Activated naive CD4-positive, alpha-beta T cell treated with anti-CD3 and anti-CD28 coated beads, Interleukin-2, amount 50 U/mL, for 72 hours (primary cell): ENCODE measurements at regions not wholly inside any gene's neighbourhood (a gene's known extent, or its start where the extent isn't known, plus 50 kb on each side); places are given as distances from the start of the nearest gene placed in this dataset.
"Not testable (repeated sequence)": the region's sequence is repeated elsewhere in the genome, so short reads cannot be mapped to it uniquely, and the experiment has no call there.

Experiments
- ATAC-seq, 2 donors: fragments of 150-1000 bp; cut with Tn5 transposase; 2 replicates each; pipeline ENCODE4 v1.10.0; 2021; ENCODE audit warnings: mild to moderate bottlenecking in 2 of 2, moderate library complexity in 2 of 2
- DNase-seq, 2 donors: peaks; one replicate each; pipeline ENCODE4 v3.0.0; 2021 to 2022; ENCODE audit warnings: low spot score in 2 of 2
- H3K27ac Mint-ChIP-seq, 2 donors: one replicate each; pipeline ENCODE4 v1.8.0; 2022; ENCODE audit warnings: mild to moderate bottlenecking in 2 of 2, mixed read lengths in 2 of 2
- H3K36me3 Mint-ChIP-seq, 2 donors: one replicate each; pipeline ENCODE4 v1.8.0; 2022; ENCODE audit warnings: mixed read lengths in 2 of 2
- H3K9me3 Mint-ChIP-seq, 2 donors: one replicate each; pipeline ENCODE4 v1.8.0; 2022; ENCODE audit warnings: mixed read lengths in 2 of 2

DNA sequence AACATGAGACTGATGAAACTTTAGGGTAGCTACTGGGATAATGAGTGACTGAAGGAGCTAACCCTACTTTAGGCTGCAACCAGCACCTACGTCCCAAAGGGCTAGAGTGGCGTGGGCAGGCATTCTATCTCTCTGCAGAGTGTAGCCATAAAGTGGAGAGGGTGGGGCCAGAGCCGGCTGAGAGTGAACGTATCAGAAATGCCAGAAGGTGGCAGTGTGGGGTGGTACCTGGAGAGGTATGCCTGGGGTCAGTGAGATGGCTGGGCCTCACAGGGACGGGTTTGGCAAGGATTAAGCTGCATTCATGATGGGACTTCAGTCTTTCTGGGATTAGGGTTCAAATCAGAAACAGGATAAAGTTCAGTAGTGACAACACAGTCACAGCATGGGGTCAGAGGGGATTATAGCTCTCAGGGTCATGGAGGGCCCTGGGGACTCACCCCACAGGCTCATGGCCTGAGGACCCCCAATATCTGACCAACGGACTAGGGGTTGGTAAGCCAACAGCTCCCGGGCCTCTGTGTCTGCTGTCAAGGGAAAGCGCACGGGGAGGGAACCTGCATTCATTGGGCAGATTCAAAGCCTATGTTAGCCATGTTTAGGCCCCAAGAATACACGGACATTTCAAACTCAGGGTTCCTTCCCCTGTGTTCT lies 86.5 kb upstream of the FOXB1 start:
- Mint-ChIP-seq H3K36me3 (no peaks in the 10 kb centered on the region), H3K27ac (no peak overlapping the region), H3K9me3 (no peaks in the 10 kb centered on the region)
- ATAC-seq, result peak; percentile 33 to 45
- peak; percentile 64 to 78 for DNase-seq

DNA sequence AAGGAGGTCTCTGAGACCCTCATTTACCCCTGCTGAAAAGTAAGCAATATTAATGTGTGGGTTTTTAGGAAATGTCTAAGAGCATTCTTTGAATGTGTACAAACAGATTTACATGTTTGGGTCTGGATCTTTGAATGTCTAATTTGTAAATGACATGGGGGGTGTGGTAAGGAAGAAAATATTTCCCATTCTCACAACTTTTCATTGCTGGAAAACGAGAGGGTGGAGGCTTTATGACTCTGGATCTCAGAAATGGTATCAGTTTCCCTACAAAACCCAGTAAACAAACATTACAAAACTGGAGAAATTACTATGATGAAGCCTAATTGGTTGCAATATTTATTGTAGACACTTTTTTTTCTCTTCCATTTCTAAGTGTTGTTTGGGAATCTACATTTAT lies 98.1 kb upstream of the FOXB1 start:
- Mint-ChIP-seq H3K36me3 (no peaks in the 10 kb centered on the region), H3K27ac (no peak overlapping the region)
- no peak for ATAC-seq

DNA sequence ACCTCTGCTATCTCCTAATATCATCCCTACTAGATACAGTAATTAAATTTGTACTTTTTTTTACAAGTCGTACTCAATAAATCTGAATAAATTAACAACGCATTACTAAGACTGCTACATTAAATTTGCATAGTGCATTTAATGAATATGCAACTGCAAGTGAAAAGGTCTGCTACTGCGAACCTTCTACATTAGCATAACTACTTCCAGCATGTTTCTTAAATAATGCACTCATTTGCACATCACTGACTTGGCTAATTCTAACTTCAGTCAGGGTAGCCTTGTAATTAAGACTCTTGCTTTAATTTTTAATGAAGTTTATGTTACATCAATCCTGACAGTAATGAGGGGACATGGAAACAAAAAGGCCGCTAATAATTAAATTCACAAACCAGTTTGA lies 98.9 kb upstream of the FOXB1 start:
- DNase-seq (no peak), ATAC-seq (no peak)
- no peaks in the 10 kb centered on the region for H3K9me3 Mint-ChIP-seq
- no peaks in the 10 kb centered on the region for H3K36me3 Mint-ChIP-seq
- H3K27ac Mint-ChIP-seq, result no peak overlapping the region

More for the DNA sequence above, 98.1 kb upstream of the FOXB1 start:
- H3K9me3 Mint-ChIP-seq, result no peaks in the 10 kb centered on the region
- no peak for DNase-seq

DNA sequence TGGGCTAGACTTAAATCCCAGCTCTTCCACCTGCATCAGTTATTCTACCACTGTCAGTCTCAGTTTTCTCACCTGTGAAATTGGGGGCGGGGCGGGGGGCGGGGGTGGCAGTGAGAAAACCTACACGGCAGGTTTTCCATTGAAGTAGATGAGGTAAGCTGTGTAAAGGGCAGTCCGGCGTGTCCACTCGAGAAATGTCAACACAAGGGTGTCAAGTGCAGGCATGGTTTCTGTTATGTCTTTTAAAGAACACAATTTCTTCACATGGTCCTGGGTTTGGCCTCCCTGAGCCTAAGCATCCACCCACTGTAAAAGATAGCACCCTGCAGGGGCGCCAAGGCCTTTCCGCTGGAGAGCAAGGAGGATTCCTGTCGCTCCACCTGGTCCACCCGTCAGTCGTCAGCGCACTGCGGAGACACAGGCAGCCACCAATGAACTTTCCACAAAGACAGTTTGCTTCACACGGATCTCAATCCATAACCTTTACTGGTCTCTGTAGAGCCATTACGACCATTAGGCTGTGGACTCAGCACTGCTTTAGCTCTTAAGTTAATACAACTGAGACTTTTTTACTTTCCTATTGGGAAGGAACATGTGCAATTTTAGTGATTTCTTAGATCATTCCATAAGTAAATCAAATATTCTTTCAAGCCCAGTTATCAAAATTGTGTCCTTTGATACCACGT lies 99.5 kb upstream of the FOXB1 start:
- no peaks in the 10 kb centered on the region for H3K36me3 Mint-ChIP-seq
- H3K27ac Mint-ChIP-seq, result peak overlapping the region in 1 of 2 donors; percentile 62
- no peaks in the 10 kb centered on the region for H3K9me3 Mint-ChIP-seq
- no peak for ATAC-seq
- DNase-seq, result no peak

DNA sequence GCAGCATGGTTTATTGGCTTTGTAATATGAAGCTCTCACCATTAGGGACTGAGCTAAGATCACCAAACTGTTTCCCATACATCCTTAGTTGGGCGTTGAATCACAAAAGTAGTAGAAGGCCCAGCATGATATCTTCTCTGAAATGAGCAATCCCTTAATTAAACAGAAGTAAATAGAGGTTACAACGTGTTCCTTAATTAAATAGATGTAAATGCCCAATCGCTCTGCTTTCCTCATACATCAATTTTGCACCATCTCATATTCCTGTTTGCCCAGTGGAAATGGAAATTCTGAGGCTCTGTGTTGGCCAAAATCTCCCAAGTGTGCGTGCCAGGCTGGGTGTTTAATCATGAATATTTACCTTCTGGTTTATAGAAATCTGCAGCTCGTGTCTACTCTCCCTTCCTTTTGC lies 107.4 kb upstream of the FOXB1 start:
- ATAC-seq, result no peak
- H3K36me3 Mint-ChIP-seq, result no peaks in the 10 kb centered on the region
- no peak overlapping the region for H3K27ac Mint-ChIP-seq
- H3K9me3 Mint-ChIP-seq, result no peaks in the 10 kb centered on the region
- DNase-seq, result no peak

DNA sequence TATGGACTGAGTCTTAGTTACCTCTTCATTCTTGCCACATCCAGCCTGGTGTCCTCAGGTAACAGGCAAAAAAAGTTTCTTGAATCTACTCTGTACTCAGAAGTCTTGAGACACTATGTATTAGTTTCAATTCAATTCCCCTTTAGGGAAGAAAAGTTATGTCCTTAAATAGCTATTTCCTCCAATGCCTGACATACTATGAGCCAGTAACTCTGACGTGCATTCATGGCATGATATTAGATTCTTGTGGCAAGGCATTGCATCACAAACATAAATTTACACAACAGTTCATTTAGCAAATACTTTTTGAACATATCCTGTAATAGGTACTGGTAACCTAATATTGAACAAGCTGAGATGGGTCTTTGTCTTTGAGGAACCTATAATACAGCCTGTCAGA lies 109.3 kb upstream of the FOXB1 start:
- no peaks in the 10 kb centered on the region for H3K36me3 Mint-ChIP-seq
- H3K27ac Mint-ChIP-seq, result no peak overlapping the region

DNA sequence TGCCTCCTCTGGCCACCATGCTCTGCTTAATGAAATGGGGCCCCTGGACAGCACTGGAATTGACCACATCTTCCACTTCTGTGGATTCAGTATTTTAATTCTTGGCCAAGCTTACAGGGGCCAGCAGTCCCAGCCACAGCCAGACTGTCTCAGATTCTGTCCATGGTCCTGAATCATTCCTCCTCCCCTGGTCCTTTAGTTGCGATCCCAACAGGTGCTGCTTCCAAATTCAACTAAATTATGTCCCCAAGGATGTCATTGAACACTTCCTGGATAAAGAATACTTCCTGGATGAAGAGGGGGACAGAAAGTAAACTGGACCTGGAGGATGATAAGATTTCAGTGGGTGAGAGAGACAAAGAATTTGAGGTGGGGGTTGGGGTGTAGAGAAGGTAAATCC lies 111.1 kb upstream of the FOXB1 start:
- Mint-ChIP-seq H3K27ac (no peak overlapping the region), H3K9me3 (no peaks in the 10 kb centered on the region)

More for the DNA sequence above, 109.3 kb upstream of the FOXB1 start:
- no peaks in the 10 kb centered on the region for H3K9me3 Mint-ChIP-seq
- DNase-seq, result no peak
- ATAC-seq, result no peak

DNA sequence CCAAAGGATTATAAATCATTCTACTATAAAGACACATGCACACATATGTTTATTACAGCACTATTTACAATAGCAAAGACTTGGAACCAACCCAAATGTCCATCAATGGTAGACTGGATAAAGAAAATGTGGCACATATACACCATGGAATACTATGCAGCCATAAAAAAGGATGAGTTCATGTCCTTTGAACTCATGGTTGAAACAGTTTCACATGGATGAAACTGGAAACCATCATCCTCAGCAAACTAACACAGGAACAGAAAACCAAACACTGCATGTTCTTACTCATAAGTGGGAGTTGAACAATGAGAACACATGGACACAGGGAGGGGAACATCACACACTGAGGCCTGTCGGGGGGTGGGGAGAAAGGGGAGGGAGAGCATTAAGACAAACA lies 116.2 kb upstream of the FOXB1 start:
- ATAC-seq, H3K9me3 Mint-ChIP-seq, DNase-seq, H3K27ac Mint-ChIP-seq, H3K36me3 Mint-ChIP-seq: not testable (repeated sequence)

More for the DNA sequence above, 111.1 kb upstream of the FOXB1 start:
- no peak for DNase-seq
- H3K36me3 Mint-ChIP-seq, result no peaks in the 10 kb centered on the region
- no peak for ATAC-seq

DNA sequence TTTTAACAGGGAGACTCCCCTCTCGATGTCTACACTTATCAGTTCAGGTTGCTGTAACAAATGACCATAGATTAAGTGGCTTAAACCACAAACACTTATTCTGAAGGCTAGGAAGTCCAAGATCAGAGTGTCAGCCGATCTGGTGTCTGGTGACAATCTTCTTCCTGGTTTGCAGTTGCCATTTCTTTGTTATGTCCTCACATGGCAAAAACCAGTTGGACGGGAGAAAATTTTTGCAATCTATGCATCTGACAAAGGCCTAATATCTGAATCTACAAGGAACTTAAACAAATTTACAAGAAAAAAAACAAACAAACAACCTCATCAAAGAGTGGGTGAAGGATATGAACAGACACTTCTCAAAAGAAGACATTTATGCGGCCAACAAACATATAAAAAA lies 116.9 kb upstream of the FOXB1 start:
- DNase-seq, result no peak
- H3K27ac Mint-ChIP-seq, result no peak overlapping the region
- no peaks in the 10 kb centered on the region for H3K9me3 Mint-ChIP-seq
- no peaks in the 10 kb centered on the region for H3K36me3 Mint-ChIP-seq
- no peak for ATAC-seq

DNA sequence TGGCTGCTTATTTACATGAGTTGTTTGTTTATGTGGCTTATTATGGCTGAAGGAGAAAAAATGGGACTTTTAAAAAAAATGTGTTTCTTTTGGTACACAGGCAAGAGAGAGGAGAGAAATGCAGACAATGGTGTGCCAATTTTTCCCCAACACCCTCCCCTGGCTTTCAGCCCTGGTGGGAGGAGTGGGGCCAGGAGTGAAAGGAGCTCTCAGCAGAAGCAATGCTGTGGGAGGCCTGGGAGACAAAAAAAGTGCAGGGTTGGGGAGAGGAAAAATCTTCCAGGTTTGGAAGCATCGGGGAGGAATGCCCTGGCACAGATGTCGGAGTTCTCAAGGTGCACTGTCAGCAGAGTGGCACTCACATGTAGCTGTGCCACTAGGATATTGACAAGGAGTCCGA lies 117.7 kb upstream of the FOXB1 start:
- peak overlapping the region in 1 of 2 donors; percentile 19 for H3K27ac Mint-ChIP-seq
- H3K9me3 Mint-ChIP-seq, result no peaks in the 10 kb centered on the region
- ATAC-seq, result no peak
- no peaks in the 10 kb centered on the region for H3K36me3 Mint-ChIP-seq
- DNase-seq, result no peak

DNA sequence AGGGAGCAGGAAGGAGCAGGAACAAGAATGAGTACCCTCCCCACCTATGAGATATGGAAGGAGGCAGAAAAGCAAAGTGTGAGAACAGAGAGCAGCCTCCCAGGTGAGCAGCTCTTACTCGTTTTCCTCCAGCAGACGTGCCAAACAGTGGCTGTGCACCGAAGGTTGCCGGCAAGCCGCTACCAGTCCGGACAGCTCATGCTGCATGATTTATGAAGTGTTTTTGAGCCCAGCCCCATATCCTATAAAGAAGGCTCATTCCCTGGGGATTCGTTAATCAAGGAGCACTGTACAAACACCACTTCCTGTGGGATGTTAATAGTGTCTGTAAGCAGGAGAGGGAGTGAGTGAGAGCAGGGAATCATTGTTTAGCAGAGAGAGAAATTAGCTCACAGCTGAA lies 118.3 kb upstream of the FOXB1 start:
- DNase-seq, result no peak
- ATAC-seq, result no peak
- H3K36me3 Mint-ChIP-seq, result no peaks in the 10 kb centered on the region
- no peaks in the 10 kb centered on the region for H3K9me3 Mint-ChIP-seq
- peak overlapping the region in 1 of 2 donors; percentile 19 for H3K27ac Mint-ChIP-seq

DNA sequence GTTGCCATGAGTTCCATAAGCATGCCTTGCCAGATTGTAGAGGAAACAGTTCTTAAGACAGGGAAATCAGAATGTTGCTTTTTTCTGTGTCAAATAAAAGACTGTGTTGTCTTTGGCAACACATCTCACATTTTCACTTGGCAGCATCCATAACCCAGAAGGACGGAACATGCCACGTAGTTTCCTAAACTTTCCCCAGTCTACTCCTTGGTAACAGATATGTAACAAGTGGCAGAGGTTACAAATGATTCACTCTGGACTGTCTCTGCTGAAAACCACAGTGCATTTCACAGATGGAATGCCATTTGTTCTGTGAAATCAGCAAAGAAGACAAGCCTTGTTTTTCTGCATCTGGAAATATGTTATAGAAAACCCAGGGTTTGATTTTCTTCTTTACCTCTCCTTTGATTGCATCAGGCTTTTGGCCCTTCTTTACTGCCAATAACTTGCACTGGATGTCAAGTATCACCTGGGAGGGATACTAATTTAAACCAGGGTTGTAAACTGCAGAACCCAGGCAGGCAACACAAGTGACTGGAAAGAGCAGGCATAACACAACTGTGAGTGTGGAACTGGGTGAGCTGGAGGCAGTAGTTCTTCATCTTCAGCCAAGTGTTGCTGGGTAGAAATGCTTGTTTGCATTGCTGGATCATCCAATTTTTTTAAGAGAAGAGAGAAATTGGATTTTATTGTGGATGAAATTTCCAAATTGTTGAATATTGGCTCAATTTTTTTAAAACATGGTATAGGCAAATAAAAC lies 124.4 kb upstream of the FOXB1 start:
- H3K36me3 Mint-ChIP-seq, result no peaks in the 10 kb centered on the region
- no peak overlapping the region for H3K27ac Mint-ChIP-seq
- DNase-seq (no peak), ATAC-seq (no peak)
- no peaks in the 10 kb centered on the region for H3K9me3 Mint-ChIP-seq

DNA sequence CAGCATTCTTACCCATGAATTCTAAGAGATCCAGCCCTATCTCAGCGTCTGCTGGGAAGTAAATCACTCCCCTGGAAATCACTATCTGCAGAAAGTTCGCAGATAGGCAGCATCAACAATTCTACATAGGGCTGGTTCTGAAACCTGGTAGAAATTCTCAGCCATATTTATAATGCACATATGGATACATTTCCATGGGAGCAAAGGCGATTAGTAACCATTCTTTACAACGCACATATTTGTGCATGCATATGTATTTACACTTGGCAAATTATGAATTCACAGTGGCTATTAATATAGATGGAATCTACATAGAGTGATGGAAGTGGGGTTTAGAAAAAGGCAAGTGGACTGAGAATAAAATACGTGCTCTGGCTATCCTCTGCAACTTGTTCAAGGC lies 128.0 kb upstream of the FOXB1 start:
- no peak overlapping the region for H3K27ac Mint-ChIP-seq
- ATAC-seq (no peak), DNase-seq (no peak)
- peaks cover 0 to 5% of the 10 kb centered on the region in 2 donors for H3K36me3 Mint-ChIP-seq
- no peaks in the 10 kb centered on the region for H3K9me3 Mint-ChIP-seq

DNA sequence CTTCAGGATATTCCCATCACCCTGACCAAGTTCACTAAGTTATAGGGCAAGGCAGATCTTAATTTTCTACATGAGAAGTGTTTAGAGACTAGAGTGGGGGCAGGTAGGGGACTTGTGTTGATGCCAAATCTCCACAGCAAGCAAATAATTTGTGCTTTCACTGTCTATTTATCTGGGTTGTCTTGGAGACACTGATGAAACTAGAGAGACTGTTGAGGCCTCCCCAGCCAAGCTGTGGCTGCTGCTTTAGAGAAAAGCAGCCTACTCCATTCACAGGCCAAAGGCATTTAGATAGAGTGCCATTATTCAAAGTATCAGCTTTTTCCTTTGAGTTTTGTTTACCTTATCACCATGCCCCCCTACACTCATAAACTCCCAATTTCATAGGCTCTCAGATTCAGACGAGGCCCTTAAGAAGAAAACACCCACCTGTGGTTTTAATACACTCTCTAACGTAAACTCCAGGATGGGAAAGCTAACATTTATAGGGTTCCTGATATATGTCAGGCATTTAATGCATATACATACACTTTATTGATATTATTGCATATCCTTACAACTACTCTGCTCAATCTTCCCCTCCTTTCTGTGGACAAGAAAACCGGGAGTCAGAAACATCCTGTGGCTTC lies 130.4 kb upstream of the FOXB1 start:
- H3K36me3 Mint-ChIP-seq, result peaks cover 0 to 5% of the 10 kb centered on the region in 2 donors
- DNase-seq (no peak), ATAC-seq (no peak)
- H3K27ac Mint-ChIP-seq, result no peak overlapping the region
- no peaks in the 10 kb centered on the region for H3K9me3 Mint-ChIP-seq

DNA sequence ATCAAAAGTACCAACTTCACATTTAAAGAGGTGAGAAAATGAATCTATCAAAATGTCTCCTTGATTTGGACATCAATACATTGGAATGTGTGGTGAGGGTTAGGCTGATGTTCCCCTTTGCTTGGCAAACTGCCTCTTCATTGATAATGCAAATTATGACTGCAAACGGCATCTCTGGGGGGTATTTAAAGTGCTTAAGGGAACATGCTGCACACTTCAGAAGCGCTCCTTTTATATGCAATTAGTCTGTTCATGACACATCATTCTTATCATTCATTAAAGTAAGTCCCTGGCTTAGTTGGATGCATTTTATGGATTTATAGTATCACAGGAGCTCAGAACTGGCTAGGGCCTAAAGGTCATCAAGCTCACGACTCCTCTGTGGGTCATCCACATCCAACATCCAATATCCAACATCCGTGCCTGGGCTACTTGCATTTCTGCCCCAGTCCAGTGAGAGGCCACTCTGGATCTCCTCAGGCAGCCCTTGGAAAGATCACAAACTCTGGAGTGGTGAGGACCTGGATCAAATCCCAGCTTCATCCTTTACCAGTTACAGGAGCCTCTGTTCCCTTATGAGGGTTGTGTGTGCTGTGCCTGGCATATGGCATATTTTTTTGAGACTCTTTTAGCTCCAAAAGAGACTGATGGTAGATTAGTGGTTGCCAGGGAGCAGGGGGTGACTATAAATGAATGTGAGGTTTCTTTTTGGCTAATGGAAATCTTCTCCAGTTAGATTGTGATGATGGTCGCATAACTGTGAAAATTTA lies 136.8 kb upstream of the FOXB1 start:
- Mint-ChIP-seq H3K9me3 (no peaks in the 10 kb centered on the region), H3K27ac (no peak overlapping the region), H3K36me3 (no peaks in the 10 kb centered on the region)
- no peak for DNase-seq
- no peak for ATAC-seq

DNA sequence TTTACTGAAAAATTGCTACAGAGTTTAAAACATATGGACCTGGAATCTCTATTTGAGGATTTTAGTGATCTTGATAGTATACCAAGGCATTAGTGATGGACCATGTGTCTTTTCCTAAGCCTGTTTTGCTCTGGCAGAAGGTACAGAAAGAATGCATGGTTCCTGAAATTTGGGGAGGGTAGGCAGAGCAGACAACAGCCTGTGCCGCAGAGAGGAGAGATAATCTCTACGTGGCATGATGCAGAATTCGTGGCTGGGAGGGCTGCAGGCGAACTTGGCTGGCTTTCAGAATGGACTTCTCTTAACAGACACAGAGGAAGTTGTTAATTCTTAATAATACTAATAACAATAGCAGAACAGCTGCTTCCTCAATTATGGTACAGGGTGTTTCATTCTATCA lies 137.5 kb upstream of the FOXB1 start:
- Mint-ChIP-seq H3K27ac (no peak overlapping the region), H3K36me3 (no peaks in the 10 kb centered on the region), H3K9me3 (no peaks in the 10 kb centered on the region)
- DNase-seq (no peak), ATAC-seq (no peak)
